ENCODE measurements at regions not wholly inside any gene's neighbourhood (a gene's known extent, or its start where the extent isn't known, plus 50 kb on each side); places are given as distances from the start of the nearest gene placed in this dataset.
"Not testable (repeated sequence)": the region's sequence is repeated elsewhere in the genome, so short reads cannot be mapped to it uniquely, and the experiment has no call there.

DNA sequence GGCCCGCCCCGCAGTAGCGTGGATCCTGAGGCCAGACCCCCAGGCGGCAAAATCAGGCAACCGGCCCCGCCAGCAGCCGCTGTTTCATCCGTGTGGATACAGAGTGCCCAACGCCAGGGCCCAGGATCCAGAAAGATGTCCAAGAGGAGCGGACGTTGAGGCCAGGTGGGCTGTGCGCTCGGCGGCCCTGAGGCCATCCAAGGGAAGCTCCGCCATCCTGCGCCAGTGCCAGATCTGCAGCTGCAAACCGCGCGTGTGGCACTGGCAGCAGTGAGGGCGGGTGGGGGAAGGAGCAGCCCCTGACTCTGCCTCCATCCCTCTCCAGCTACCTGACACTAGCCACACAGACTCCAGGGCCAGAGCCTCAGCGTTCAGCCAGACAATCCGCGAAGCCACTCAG, 668.2 kb downstream of the SPATA31A6 start:
- TF ChIP-seq EZH2 (IDR thresholded peaks at IDR 0.05; ENCODE audit: borderline replicate concordance, low read length), result not testable (repeated sequence)
- TF ChIP-seq, protein P1, sequence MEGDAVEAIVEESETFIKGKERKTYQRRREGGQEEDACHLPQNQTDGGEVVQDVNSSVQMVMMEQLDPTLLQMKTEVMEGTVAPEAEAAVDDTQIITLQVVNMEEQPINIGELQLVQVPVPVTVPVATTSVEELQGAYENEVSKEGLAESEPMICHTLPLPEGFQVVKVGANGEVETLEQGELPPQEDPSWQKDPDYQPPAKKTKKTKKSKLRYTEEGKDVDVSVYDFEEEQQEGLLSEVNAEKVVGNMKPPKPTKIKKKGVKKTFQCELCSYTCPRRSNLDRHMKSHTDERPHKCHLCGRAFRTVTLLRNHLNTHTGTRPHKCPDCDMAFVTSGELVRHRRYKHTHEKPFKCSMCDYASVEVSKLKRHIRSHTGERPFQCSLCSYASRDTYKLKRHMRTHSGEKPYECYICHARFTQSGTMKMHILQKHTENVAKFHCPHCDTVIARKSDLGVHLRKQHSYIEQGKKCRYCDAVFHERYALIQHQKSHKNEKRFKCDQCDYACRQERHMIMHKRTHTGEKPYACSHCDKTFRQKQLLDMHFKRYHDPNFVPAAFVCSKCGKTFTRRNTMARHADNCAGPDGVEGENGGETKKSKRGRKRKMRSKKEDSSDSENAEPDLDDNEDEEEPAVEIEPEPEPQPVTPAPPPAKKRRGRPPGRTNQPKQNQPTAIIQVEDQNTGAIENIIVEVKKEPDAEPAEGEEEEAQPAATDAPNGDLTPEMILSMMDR (IDR thresholded peaks at IDR 0.05; ENCODE audit: low read length), result not testable (repeated sequence)

Measured in OCI-LY1 (cell line).